ENCODE measurements at regions not wholly inside any gene's neighbourhood (a gene's known extent, or its start where the extent isn't known, plus 50 kb on each side); places are given as distances from the start of the nearest gene placed in this dataset.
"Not testable (repeated sequence)": the region's sequence is repeated elsewhere in the genome, so short reads cannot be mapped to it uniquely, and the experiment has no call there.

DNA sequence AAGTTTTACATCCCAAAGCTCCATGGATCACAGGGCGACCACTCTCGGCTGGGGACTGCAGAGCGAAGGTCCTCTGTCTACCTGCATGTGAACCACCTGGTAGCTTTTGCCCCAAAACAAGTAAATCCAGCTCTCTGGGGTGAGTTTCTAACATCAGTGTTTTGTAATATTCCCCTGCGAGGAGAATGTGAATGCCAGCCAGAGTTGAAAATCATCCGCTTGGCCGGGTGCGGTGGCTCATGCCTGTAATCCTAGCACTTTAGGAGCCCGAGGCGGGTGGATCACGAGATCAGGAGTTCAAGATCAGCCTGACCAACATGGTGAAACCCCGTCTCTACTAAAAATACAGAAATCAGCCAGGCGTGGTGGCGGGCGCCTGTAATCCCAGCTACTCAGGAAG, 89.9 kb upstream of the SEC14L1 start:
- not testable (repeated sequence) for TF ChIP-seq CTCF (IDR thresholded peaks at IDR 0.05; ENCODE audit: insufficient read depth, low read length); REST (IDR thresholded peaks at IDR 0.05; ENCODE audit: insufficient replicate concordance, low read depth); POLR2AphosphoS5 (IDR thresholded peaks at IDR 0.05; ENCODE audit: low read depth); SPI1 (IDR thresholded peaks at IDR 0.05; ENCODE audit: borderline replicate concordance, low read depth); GABPA (IDR thresholded peaks at IDR 0.05; ENCODE audit: low read depth)

All from HL-60 (cell line).